SU-DHL-6 (cell line): ENCODE measurements at regions not wholly inside any gene's neighbourhood (a gene's known extent, or its start where the extent isn't known, plus 50 kb on each side); places are given as distances from the start of the nearest gene placed in this dataset.

Experiments
- EZH2phosphoT487 ChIP-seq: fragments of 200-600 bp; sonication (generic), shearing (Covaris generic); conservative IDR thresholded peaks from 2 replicates; pipeline ENCODE4 v1.6.1; 2018; ENCODE audit warnings: mild to moderate bottlenecking, antibody characterized with exemption, low read length, moderate library complexity, mixed read lengths
- TF ChIP-seq, protein P1 (sequence below): fragments of 200-600 bp; sonication (generic); IDR thresholded peaks from one replicate; pipeline ENCODE4 v1.5.1; 2017; ENCODE audit warnings: antibody characterized with exemption, mild to moderate bottlenecking, low read length, moderate library complexity; ENCODE audit not compliant: insufficient read depth, poor library complexity, severe bottlenecking

GRCh38 chr6:133171989-133172604 lies 69.1 kb upstream of the EYA4 start:
- TF ChIP-seq, protein P1, sequence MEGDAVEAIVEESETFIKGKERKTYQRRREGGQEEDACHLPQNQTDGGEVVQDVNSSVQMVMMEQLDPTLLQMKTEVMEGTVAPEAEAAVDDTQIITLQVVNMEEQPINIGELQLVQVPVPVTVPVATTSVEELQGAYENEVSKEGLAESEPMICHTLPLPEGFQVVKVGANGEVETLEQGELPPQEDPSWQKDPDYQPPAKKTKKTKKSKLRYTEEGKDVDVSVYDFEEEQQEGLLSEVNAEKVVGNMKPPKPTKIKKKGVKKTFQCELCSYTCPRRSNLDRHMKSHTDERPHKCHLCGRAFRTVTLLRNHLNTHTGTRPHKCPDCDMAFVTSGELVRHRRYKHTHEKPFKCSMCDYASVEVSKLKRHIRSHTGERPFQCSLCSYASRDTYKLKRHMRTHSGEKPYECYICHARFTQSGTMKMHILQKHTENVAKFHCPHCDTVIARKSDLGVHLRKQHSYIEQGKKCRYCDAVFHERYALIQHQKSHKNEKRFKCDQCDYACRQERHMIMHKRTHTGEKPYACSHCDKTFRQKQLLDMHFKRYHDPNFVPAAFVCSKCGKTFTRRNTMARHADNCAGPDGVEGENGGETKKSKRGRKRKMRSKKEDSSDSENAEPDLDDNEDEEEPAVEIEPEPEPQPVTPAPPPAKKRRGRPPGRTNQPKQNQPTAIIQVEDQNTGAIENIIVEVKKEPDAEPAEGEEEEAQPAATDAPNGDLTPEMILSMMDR = no peak
- TF ChIP-seq EZH2phosphoT487 = no peak
